Suprapubic skin (tissue), 3 donors: ENCODE measurements at regions not wholly inside any gene's neighbourhood (a gene's known extent, or its start where the extent isn't known, plus 50 kb on each side); places are given as distances from the start of the nearest gene placed in this dataset.
"Not testable (repeated sequence)": the region's sequence is repeated elsewhere in the genome, so short reads cannot be mapped to it uniquely, and the experiment has no call there.

Experiments used
- CTCF ChIP-seq, 2 donors: fragments of 200-600 bp in 1 of 2; fragments of 450-650 bp in 1 of 2; sonication (generic) in 1 of 2; IDR thresholded peaks; one replicate each; pipeline ENCODE4 v1.5.1; 2016 to 2019; ENCODE audit warnings: antibody characterized with exemption in 2 of 2, mild to moderate bottlenecking in 1 of 2, moderate library complexity in 1 of 2
- EP300 ChIP-seq: sonication (generic); formaldehyde crosslinking; IDR thresholded peaks from one replicate; pipeline ENCODE4 v1.6.1; 2017; ENCODE audit warnings: antibody characterized with exemption
- POLR2A ChIP-seq, 2 donors: fragments of 450-650 bp; IDR thresholded peaks; one replicate each; pipeline ENCODE4 v1.6.1; 2017; ENCODE audit warnings: antibody characterized with exemption in 2 of 2, mild to moderate bottlenecking in 2 of 2, moderate library complexity in 2 of 2

DNA sequence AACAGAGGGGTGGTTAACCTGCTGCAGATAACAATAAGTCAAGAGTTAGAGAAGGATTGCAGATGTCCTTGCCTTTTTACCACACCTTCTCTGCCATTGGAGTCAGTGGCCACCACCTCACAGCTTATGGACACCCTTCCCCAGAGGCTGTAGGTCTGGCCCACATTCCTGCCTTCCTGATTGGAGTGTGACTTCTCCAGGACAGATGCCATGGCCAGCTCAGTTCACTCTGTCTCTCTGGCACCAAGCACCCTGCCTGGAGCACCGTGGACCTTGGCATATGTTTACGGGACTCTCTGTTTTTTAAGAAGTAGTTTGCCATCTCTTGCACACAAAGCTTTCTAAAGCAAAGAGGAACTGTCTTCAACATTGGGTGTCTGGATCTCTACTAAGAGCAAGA is 323.8 kb downstream of the BCL2L11 start:
- TF ChIP-seq EP300; CTCF (IDR thresholded peaks at IDR 0.05); POLR2A (IDR thresholded peaks at IDR 0.05): not testable (repeated sequence)
